WTC11 (cell line): ENCODE measurements at regions not wholly inside any gene's neighbourhood (a gene's known extent, or its start where the extent isn't known, plus 50 kb on each side); places are given as distances from the start of the nearest gene placed in this dataset.

Experiments used
- ATAC-seq: fragments of 200-7000 bp; cut with Tn5 transposase; 2 replicates; pipeline ENCODE4 v1.10.0; 2021; ENCODE audit warnings: mild to moderate bottlenecking, moderate library complexity
- CTCF ChIA-PET: fragments of 300-600 bp; sonication (Branson Sonifier 250); formaldehyde crosslinking; loops from one replicate; lab custom pipeline; 2021; ENCODE audit warnings: antibody characterized with exemption; lab: Charles Lee
- POLR2A ChIA-PET: fragments of 350-600 bp; sonication (Branson Sonifier 250); formaldehyde crosslinking; loops from one replicate; lab custom pipeline; 2021; ENCODE audit warnings: antibody characterized with exemption; lab: Charles Lee
- DNase-seq: peaks from one replicate; pipeline ENCODE4 v3.0.0; 2021; ENCODE audit warnings: low spot score
- H3K27ac Mint-ChIP-seq: 2 replicates; pipeline ENCODE4 v1.8.0; 2021; ENCODE audit warnings: mixed read lengths
- H3K27me3 Mint-ChIP-seq: 2 replicates; pipeline ENCODE4 v1.8.0; 2021; ENCODE audit warnings: low read depth, mild to moderate bottlenecking, moderate library complexity, mixed read lengths
- H3K36me3 Mint-ChIP-seq: 2 replicates; pipeline ENCODE4 v1.8.0; 2021; ENCODE audit warnings: mixed read lengths
- H3K4me1 Mint-ChIP-seq: 2 replicates; pipeline ENCODE4 v1.8.0; 2022; ENCODE audit warnings: mixed read lengths
- H3K4me3 Mint-ChIP-seq: 2 replicates; pipeline ENCODE4 v1.8.0; 2021; ENCODE audit warnings: mild to moderate bottlenecking, moderate library complexity, mixed read lengths
- H3K9me3 Mint-ChIP-seq: 2 replicates; pipeline ENCODE4 v1.8.0; 2021; ENCODE audit warnings: mixed read lengths
- ARID4B ChIP-seq: sonication (generic); formaldehyde crosslinking; IDR thresholded peaks from 2 replicates; pipeline ENCODE4 v1.8.0; 2023; ENCODE audit warnings: missing genetic modification reagents, mild to moderate bottlenecking, borderline replicate concordance
- ATF2 ChIP-seq: sonication (generic); formaldehyde crosslinking; IDR thresholded peaks from 2 replicates; pipeline ENCODE4 v1.8.1; 2022; ENCODE audit warnings: low read depth, missing genetic modification reagents, borderline replicate concordance
- CTCF ChIP-seq: fragments of 200-600 bp; IDR thresholded peaks from 2 replicates; pipeline ENCODE4 v1.8.0; 2022; ENCODE audit warnings: antibody characterized with exemption
- E2F1 ChIP-seq: sonication (generic); formaldehyde crosslinking; IDR thresholded peaks from 2 replicates; pipeline ENCODE4 v1.8.0; 2022; ENCODE audit warnings: mild to moderate bottlenecking, missing genetic modification reagents
- ESRRA ChIP-seq: sonication (generic); formaldehyde crosslinking; IDR thresholded peaks from 2 replicates; pipeline ENCODE4 v1.8.1; 2022; ENCODE audit warnings: mild to moderate bottlenecking, missing genetic modification reagents, borderline replicate concordance
- FOXP1 ChIP-seq: sonication (generic); formaldehyde crosslinking; IDR thresholded peaks from 2 replicates; pipeline ENCODE4 v1.8.0; 2022; ENCODE audit warnings: missing genetic modification reagents, mild to moderate bottlenecking, moderate library complexity, borderline replicate concordance
- GABPB1 ChIP-seq: sonication (generic); formaldehyde crosslinking; IDR thresholded peaks from 2 replicates; pipeline ENCODE4 v1.8.1; 2023; ENCODE audit warnings: mild to moderate bottlenecking, missing genetic modification reagents
- NR1H2 ChIP-seq: sonication (generic); formaldehyde crosslinking; IDR thresholded peaks from 2 replicates; pipeline ENCODE4 v1.9.0; 2021; ENCODE audit warnings: mild to moderate bottlenecking, moderate library complexity, missing genetic modification reagents
- NR2C2 ChIP-seq: sonication (generic); formaldehyde crosslinking; IDR thresholded peaks from 2 replicates; pipeline ENCODE4 v1.8.0; 2022; ENCODE audit warnings: mild to moderate bottlenecking, missing genetic modification reagents
- TEAD4 ChIP-seq: sonication (generic); formaldehyde crosslinking; IDR thresholded peaks from 2 replicates; pipeline ENCODE4 v1.8.0; 2022; ENCODE audit warnings: mild to moderate bottlenecking, missing genetic modification reagents
- ZBTB43 ChIP-seq: sonication (generic); formaldehyde crosslinking; IDR thresholded peaks from 2 replicates; pipeline ENCODE4 v1.8.1; 2023; ENCODE audit warnings: mild to moderate bottlenecking, missing genetic modification reagents
- ZNF219 ChIP-seq: sonication (generic); formaldehyde crosslinking; IDR thresholded peaks from 2 replicates; pipeline ENCODE4 v1.8.0; 2023; ENCODE audit warnings: missing genetic modification reagents, mild to moderate bottlenecking, borderline replicate concordance
- ZNF263 ChIP-seq: sonication (generic); formaldehyde crosslinking; IDR thresholded peaks from 2 replicates; pipeline ENCODE4 v1.8.1; 2022; ENCODE audit warnings: low read depth, mild to moderate bottlenecking, moderate library complexity, missing genetic modification reagents
- ZNF317 ChIP-seq: sonication (generic); formaldehyde crosslinking; IDR thresholded peaks from 2 replicates; pipeline ENCODE4 v1.8.1; 2023; ENCODE audit warnings: low read depth, mild to moderate bottlenecking, moderate library complexity, missing genetic modification reagents, borderline replicate concordance
- ZNF671 ChIP-seq: fragments of 250-450 bp; sonication (Bioruptor Pico); IDR thresholded peaks from 2 replicates; pipeline ENCODE4 v1.8.0; 2021; ENCODE audit warnings: mild to moderate bottlenecking
- ZSCAN18 ChIP-seq: fragments of 250-450 bp; sonication (Bioruptor Pico); IDR thresholded peaks from 2 replicates; pipeline ENCODE4 v2.1.2; 2022; ENCODE audit warnings: mild to moderate bottlenecking, moderate library complexity

- H3K4me3 Mint-ChIP-seq = no peak overlapping the region
- ChIA-PET POLR2A (no interaction called here), CTCF (no interaction called here)
- H3K4me1 Mint-ChIP-seq = peaks cover 6% of the 10 kb centered on the region
- no peaks in the 10 kb centered on the region for H3K36me3 Mint-ChIP-seq
- no peaks in the 10 kb centered on the region for H3K27me3 Mint-ChIP-seq
- ATAC-seq = no peak
- TF ChIP-seq CTCF = no peak
- TF ChIP-seq, all 79 proteins: peak for 0
- peak overlapping the region; percentile 26; the same call in 1 of the 2 replicates for H3K27ac Mint-ChIP-seq
- H3K9me3 Mint-ChIP-seq = no peaks in the 10 kb centered on the region
- no peak for DNase-seq
Observed at GRCh38 chr3:166296179-166296783, 459.1 kb upstream of the BCHE start.

- no peaks in the 10 kb centered on the region for H3K36me3 Mint-ChIP-seq
- H3K27ac Mint-ChIP-seq = peak overlapping the region; percentile 46; the same call in 1 of the 2 replicates
- H3K4me3 Mint-ChIP-seq = no peak overlapping the region
- H3K4me1 Mint-ChIP-seq = peaks cover 8% of the 10 kb centered on the region
- TF ChIP-seq ZNF671 (no peak), ZNF219 (CRISPR knock-in tag) (no peak), GABPB1 (CRISPR knock-in tag) (no peak), TEAD4 (no peak), ZNF263 (CRISPR knock-in tag) (no peak), NR2C2 (CRISPR knock-in tag) (no peak), ARID4B (CRISPR knock-in tag) (no peak), ESRRA (no peak), ZSCAN18 (no peak), FOXP1 (no peak), ZNF317 (no peak), NR1H2 (CRISPR knock-in tag) (no peak)
- H3K27me3 Mint-ChIP-seq = no peaks in the 10 kb centered on the region
- ATAC-seq = peak; percentile 99
- ChIA-PET CTCF (interaction anchor here (0.5 to 1.2 kb wide), 9 partner anchors 12 to 1464 kb away, joined by 3 to 4 read pairs (median 3); no protein-coding TSS in a partner anchor), POLR2A (interaction anchor here (0.6 kb wide), 1 partner anchor 29 kb away, joined by 3 read pairs; no protein-coding TSS in a partner anchor)
- peak; percentile 43 for DNase-seq
- H3K9me3 Mint-ChIP-seq = no peaks in the 10 kb centered on the region
Observed at GRCh38 chr3:166291186-166291955, 454.1 kb upstream of the BCHE start.

- ChIA-PET CTCF (no interaction called here), POLR2A (no interaction called here)
- Mint-ChIP-seq H3K36me3 (no peaks in the 10 kb centered on the region), H3K27me3 (no peaks in the 10 kb centered on the region), H3K4me3 (no peak overlapping the region), H3K27ac (no peak overlapping the region), H3K9me3 (no peaks in the 10 kb centered on the region), H3K4me1 (peaks cover 4% of the 10 kb centered on the region; the same call in 1 of the 2 replicates)
- ATAC-seq (no peak), DNase-seq (no peak)
- no peak for TF ChIP-seq ATF2 (CRISPR knock-in tag)
- no peak for TF ChIP-seq E2F1 (CRISPR knock-in tag)
- TF ChIP-seq ZBTB43 (CRISPR knock-in tag) = no peak
Observed at GRCh38 chr3:166285001-166285400, 447.8 kb upstream of the BCHE start.
